ENCODE measurements at regions not wholly inside any gene's neighbourhood (a gene's known extent, or its start where the extent isn't known, plus 50 kb on each side); places are given as distances from the start of the nearest gene placed in this dataset.
"Not testable (repeated sequence)": the region's sequence is repeated elsewhere in the genome, so short reads cannot be mapped to it uniquely, and the experiment has no call there.

GRCh38 chr2:226295681-226296080 lies 503.9 kb downstream of the IRS1 start:
- Histone ChIP-seq H3K9me3 (ENCODE audit: control insufficient read depth in 2 of 3, insufficient read depth in 1 of 3, low read length in 3 of 3) (peaks cover 0 to 15% (median 2%) of the 10 kb centered on the region in 3 donors), H3K4me1 (ENCODE audit: control insufficient read depth in 2 of 3, insufficient read depth in 2 of 3, low read depth in 1 of 3, low read length in 3 of 3) (no peaks in the 10 kb centered on the region), H3K36me3 (ENCODE audit: control insufficient read depth in 2 of 3, insufficient read depth in 3 of 3, low read length in 3 of 3) (no peaks in the 10 kb centered on the region), H3K9ac (ENCODE audit: low read length in 3 of 3) (no peak overlapping the region), H3K4me3 (ENCODE audit: low read length in 3 of 3) (no peak overlapping the region), H3K27me3 (ENCODE audit: control insufficient read depth, insufficient read depth, low read length) (no peaks in the 10 kb centered on the region), H3K27ac (ENCODE audit: low read depth in 2 of 2, low read length in 2 of 2) (no peak overlapping the region)
- DNase-seq (no peak), FAIRE-seq (no peak)
- TF ChIP-seq, protein P1, sequence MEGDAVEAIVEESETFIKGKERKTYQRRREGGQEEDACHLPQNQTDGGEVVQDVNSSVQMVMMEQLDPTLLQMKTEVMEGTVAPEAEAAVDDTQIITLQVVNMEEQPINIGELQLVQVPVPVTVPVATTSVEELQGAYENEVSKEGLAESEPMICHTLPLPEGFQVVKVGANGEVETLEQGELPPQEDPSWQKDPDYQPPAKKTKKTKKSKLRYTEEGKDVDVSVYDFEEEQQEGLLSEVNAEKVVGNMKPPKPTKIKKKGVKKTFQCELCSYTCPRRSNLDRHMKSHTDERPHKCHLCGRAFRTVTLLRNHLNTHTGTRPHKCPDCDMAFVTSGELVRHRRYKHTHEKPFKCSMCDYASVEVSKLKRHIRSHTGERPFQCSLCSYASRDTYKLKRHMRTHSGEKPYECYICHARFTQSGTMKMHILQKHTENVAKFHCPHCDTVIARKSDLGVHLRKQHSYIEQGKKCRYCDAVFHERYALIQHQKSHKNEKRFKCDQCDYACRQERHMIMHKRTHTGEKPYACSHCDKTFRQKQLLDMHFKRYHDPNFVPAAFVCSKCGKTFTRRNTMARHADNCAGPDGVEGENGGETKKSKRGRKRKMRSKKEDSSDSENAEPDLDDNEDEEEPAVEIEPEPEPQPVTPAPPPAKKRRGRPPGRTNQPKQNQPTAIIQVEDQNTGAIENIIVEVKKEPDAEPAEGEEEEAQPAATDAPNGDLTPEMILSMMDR (IDR thresholded peaks at IDR 0.05; ENCODE audit: borderline replicate concordance, extremely low read depth, insufficient read depth) = no peak
- intact Hi-C loops (cut with DNase I) = no loop called here

- Histone ChIP-seq H3K4me3 (ENCODE audit: low read length in 3 of 3) (no peak overlapping the region), H3K27me3 (ENCODE audit: control insufficient read depth, insufficient read depth, low read length) (no peaks in the 10 kb centered on the region), H3K9me3 (ENCODE audit: control insufficient read depth in 2 of 3, insufficient read depth in 1 of 3, low read length in 3 of 3) (peaks cover 0 to 15% (median 2%) of the 10 kb centered on the region in 3 donors), H3K27ac (ENCODE audit: low read depth in 2 of 2, low read length in 2 of 2) (no peak overlapping the region), H3K4me1 (ENCODE audit: control insufficient read depth in 2 of 3, insufficient read depth in 2 of 3, low read depth in 1 of 3, low read length in 3 of 3) (no peaks in the 10 kb centered on the region), H3K9ac (ENCODE audit: low read length in 3 of 3) (no peak overlapping the region), H3K36me3 (ENCODE audit: control insufficient read depth in 2 of 3, insufficient read depth in 3 of 3, low read length in 3 of 3) (no peaks in the 10 kb centered on the region)
- TF ChIP-seq, protein P1 (IDR thresholded peaks at IDR 0.05; ENCODE audit: borderline replicate concordance, extremely low read depth, insufficient read depth) = no peak
- intact Hi-C loops (cut with DNase I) = no loop called here
- FAIRE-seq (no peak), DNase-seq (no peak)
Observed at GRCh38 chr2:226295123-226295522, 504.5 kb downstream of the IRS1 start.

DNA sequence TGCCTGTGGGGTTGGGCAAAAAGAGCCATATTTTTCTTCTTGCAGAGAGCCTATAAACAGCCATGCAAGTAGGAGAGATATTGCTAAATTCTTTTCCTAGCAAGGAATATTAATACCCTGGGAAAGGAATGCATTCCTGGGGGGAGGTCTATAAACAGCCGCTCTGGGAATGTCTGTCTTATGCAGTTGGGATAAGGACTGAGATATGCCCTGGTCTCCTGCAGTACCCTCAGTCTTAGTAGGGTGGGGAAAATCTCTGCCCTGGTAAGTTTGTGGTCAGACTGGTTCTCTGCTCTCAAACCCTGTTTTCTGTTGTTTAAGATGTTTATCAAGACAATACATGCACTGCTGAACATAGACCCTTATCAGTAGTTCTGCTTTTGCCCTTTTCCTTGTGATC lies 508.3 kb downstream of the IRS1 start:
- H3K4me1 ChIP-seq (ENCODE audit: control insufficient read depth in 2 of 3, insufficient read depth in 2 of 3, low read depth in 1 of 3, low read length in 3 of 3); H3K4me3 ChIP-seq (ENCODE audit: low read length in 3 of 3); H3K36me3 ChIP-seq (ENCODE audit: control insufficient read depth in 2 of 3, insufficient read depth in 3 of 3, low read length in 3 of 3); intact Hi-C loops (cut with DNase I); H3K9ac ChIP-seq (ENCODE audit: low read length in 3 of 3); H3K27ac ChIP-seq (ENCODE audit: low read depth in 2 of 2, low read length in 2 of 2); H3K27me3 ChIP-seq (ENCODE audit: control insufficient read depth, insufficient read depth, low read length); DNase-seq; FAIRE-seq: not testable (repeated sequence)
- H3K9me3 ChIP-seq (ENCODE audit: control insufficient read depth in 2 of 3, insufficient read depth in 1 of 3, low read length in 3 of 3) = peaks cover 0 to 15% (median 2%) of the 10 kb centered on the region in 3 donors

DNA sequence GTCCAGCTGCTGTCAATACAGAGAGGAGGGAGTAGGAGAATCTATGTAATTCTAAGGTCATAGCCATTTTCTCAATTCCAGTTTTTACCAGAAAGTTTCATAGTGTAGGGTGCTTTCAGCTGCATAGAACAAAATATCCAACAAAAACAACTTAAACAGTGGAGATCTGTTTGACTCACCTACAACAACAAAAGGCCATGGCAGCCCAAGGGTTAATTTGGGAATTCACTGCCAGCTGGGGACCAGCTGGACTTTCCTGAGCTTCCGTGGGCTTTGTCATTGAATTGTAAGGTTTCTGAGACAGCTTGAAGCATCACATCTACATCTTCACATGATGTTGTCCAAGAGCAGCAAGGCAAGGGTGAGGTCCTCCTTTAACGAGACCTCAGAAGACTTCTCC lies 512.7 kb downstream of the IRS1 start:
- no peak overlapping the region for H3K27ac ChIP-seq (ENCODE audit: low read depth in 2 of 2, low read length in 2 of 2)
- H3K4me3 ChIP-seq (ENCODE audit: low read length in 3 of 3) = no peak overlapping the region
- H3K27me3 ChIP-seq (ENCODE audit: control insufficient read depth, insufficient read depth, low read length) = no peaks in the 10 kb centered on the region
- no peak for DNase-seq
- H3K4me1 ChIP-seq (ENCODE audit: control insufficient read depth in 2 of 3, insufficient read depth in 2 of 3, low read depth in 1 of 3, low read length in 3 of 3) = no peaks in the 10 kb centered on the region
- TF ChIP-seq, protein P1 (IDR thresholded peaks at IDR 0.05; ENCODE audit: borderline replicate concordance, extremely low read depth, insufficient read depth) = no peak
- FAIRE-seq = no peak
- H3K9ac ChIP-seq (ENCODE audit: low read length in 3 of 3) = no peak overlapping the region
- intact Hi-C loops (cut with DNase I) = no loop called here
- H3K9me3 ChIP-seq (ENCODE audit: control insufficient read depth in 2 of 3, insufficient read depth in 1 of 3, low read length in 3 of 3) = peaks cover 0 to 10% (median 0%) of the 10 kb centered on the region in 3 donors
- no peaks in the 10 kb centered on the region for H3K36me3 ChIP-seq (ENCODE audit: control insufficient read depth in 2 of 3, insufficient read depth in 3 of 3, low read length in 3 of 3)
